KMS-11 (cell line): ENCODE measurements at regions not wholly inside any gene's neighbourhood (a gene's known extent, or its start where the extent isn't known, plus 50 kb on each side); places are given as distances from the start of the nearest gene placed in this dataset.

Experiments used
- H2AFZ ChIP-seq: fragments of 200-600 bp; sonication (generic); 2 replicates; pipeline ENCODE4 v1.6.1; 2016; ENCODE audit warnings: antibody characterized with exemption, mixed run types, low read depth
- H3K27ac ChIP-seq: fragments of 200-600 bp; sonication (generic); 2 replicates; pipeline ENCODE4 v1.6.1; 2016; ENCODE audit warnings: mild to moderate bottlenecking, mixed run types
- H3K27me3 ChIP-seq: fragments of 200-600 bp; sonication (generic); 2 replicates; pipeline ENCODE4 v1.6.1; 2017; ENCODE audit warnings: mild to moderate bottlenecking, low read depth, mixed run types, moderate library complexity; ENCODE audit not compliant: insufficient read depth
- H3K36me3 ChIP-seq: fragments of 200-600 bp; sonication (generic); 2 replicates; pipeline ENCODE4 v1.6.1; 2017; ENCODE audit warnings: mild to moderate bottlenecking, mixed run types; ENCODE audit not compliant: insufficient read depth
- H3K4me1 ChIP-seq: fragments of 200-600 bp; sonication (generic); 2 replicates; pipeline ENCODE4 v1.6.1; 2016; ENCODE audit warnings: mild to moderate bottlenecking, low read depth, mixed run types; ENCODE audit not compliant: poor library complexity, severe bottlenecking
- H3K4me2 ChIP-seq: fragments of 200-600 bp; sonication (generic); 2 replicates; pipeline ENCODE4 v1.7.0; 2016; ENCODE audit warnings: mild to moderate bottlenecking, mixed run types
- H3K4me3 ChIP-seq: fragments of 200-600 bp; sonication (generic); IDR thresholded peaks from 2 replicates; pipeline ENCODE4 v1.6.1; 2017; ENCODE audit warnings: low read depth, low read length, mixed read lengths; ENCODE audit not compliant: insufficient read depth
- H3K79me2 ChIP-seq: fragments of 200-600 bp; sonication (generic); 2 replicates; pipeline ENCODE4 v1.6.1; 2016; ENCODE audit warnings: low read depth, mixed run types; ENCODE audit not compliant: insufficient read depth
- H3K9ac ChIP-seq: fragments of 200-600 bp; sonication (generic); 2 replicates; pipeline ENCODE4 v1.6.1; 2016; ENCODE audit warnings: mild to moderate bottlenecking, mixed run types
- H4K20me1 ChIP-seq: fragments of 200-600 bp; sonication (generic); 2 replicates; pipeline ENCODE4 v1.6.1; 2016; ENCODE audit warnings: mild to moderate bottlenecking, mixed run types; ENCODE audit not compliant: insufficient read depth
- CTCF ChIP-seq: fragments of 200-600 bp; sonication (generic); conservative IDR thresholded peaks from 2 replicates; pipeline ENCODE4 v1.6.1; 2017; ENCODE audit warnings: low read depth, mild to moderate bottlenecking, antibody characterized with exemption, low read length, moderate library complexity, mixed read lengths

- Histone ChIP-seq H3K79me2 (no peaks in the 10 kb centered on the region), H3K27ac (no peak overlapping the region), H3K4me3 (no peak overlapping the region), H2AFZ (no peak overlapping the region), H4K20me1 (no peaks in the 10 kb centered on the region), H3K36me3 (no peaks in the 10 kb centered on the region), H3K4me2 (peak overlapping the region; percentile 96; the same call in 1 of the 2 replicates), H3K27me3 (no peaks in the 10 kb centered on the region), H3K9ac (no peak overlapping the region), H3K4me1 (peaks cover 34% of the 10 kb centered on the region)
- TF ChIP-seq CTCF = no peak
Measured at GRCh38 chr15:96052154-96052553, 278.3 kb upstream of the NR2F2 start.

- no peak for TF ChIP-seq CTCF
- Histone ChIP-seq H3K4me2 (peak overlapping the region; percentile 96), H3K36me3 (no peaks in the 10 kb centered on the region), H3K4me3 (no peak overlapping the region), H3K27me3 (no peaks in the 10 kb centered on the region), H3K4me1 (peaks cover 39% of the 10 kb centered on the region), H4K20me1 (no peaks in the 10 kb centered on the region), H3K27ac (peak overlapping the region; percentile 66), H2AFZ (peak overlapping the region; percentile 87), H3K9ac (peak overlapping the region; percentile 59; the same call in 1 of the 2 replicates), H3K79me2 (no peaks in the 10 kb centered on the region)
Measured at GRCh38 chr15:96052572-96053030, 277.9 kb upstream of the NR2F2 start.

GRCh38 chr15:96053031-96053780 lies 277.3 kb upstream of the NR2F2 start:
- H3K27me3 ChIP-seq = no peaks in the 10 kb centered on the region

GRCh38 chr15:96053781-96054428 lies 276.6 kb upstream of the NR2F2 start:
- Histone ChIP-seq H3K36me3 (no peaks in the 10 kb centered on the region), H3K9ac (peak overlapping the region; percentile 59), H3K27ac (peak overlapping the region; percentile 66), H4K20me1 (no peaks in the 10 kb centered on the region), H3K27me3 (no peaks in the 10 kb centered on the region), H3K4me3 (no peak overlapping the region), H3K4me2 (peak overlapping the region; percentile 96), H3K79me2 (no peaks in the 10 kb centered on the region), H2AFZ (peak overlapping the region; percentile 87), H3K4me1 (peaks cover 52% of the 10 kb centered on the region)
- TF ChIP-seq CTCF = no peak

More at GRCh38 chr15:96053031-96053780, 277.3 kb upstream of the NR2F2 start:
- no peak for TF ChIP-seq CTCF
- Histone ChIP-seq H4K20me1 (no peaks in the 10 kb centered on the region), H3K4me1 (peaks cover 45% of the 10 kb centered on the region), H3K79me2 (no peaks in the 10 kb centered on the region), H2AFZ (peak overlapping the region; percentile 87), H3K4me3 (no peak overlapping the region), H3K4me2 (peak overlapping the region; percentile 96), H3K36me3 (no peaks in the 10 kb centered on the region), H3K27ac (peak overlapping the region; percentile 66), H3K9ac (peak overlapping the region; percentile 59)
